MM.1S (cell line): ENCODE measurements at regions not wholly inside any gene's neighbourhood (a gene's known extent, or its start where the extent isn't known, plus 50 kb on each side); places are given as distances from the start of the nearest gene placed in this dataset.

ENCODE experiments used
- CTCF ChIP-seq: fragments of 300-600 bp; sonication (generic); IDR thresholded peaks from 2 replicates; pipeline ENCODE4 v1.5.1; 2016; ENCODE audit warnings: antibody characterized with exemption, low read length, mixed read lengths
- EZH2 ChIP-seq: fragments of 300-600 bp; sonication (generic); optimal IDR thresholded peaks from 2 replicates; pipeline ENCODE3; 2017; ENCODE audit warnings: low read depth, mild to moderate bottlenecking, antibody characterized with exemption, low read length, mixed read lengths

- no peak for TF ChIP-seq CTCF
- no peak for TF ChIP-seq EZH2
Measured at GRCh38 chr5:133884569-133885311, 83.7 kb downstream of the C5orf15 start.
